ENCODE measurements at regions not wholly inside any gene's neighbourhood (a gene's known extent, or its start where the extent isn't known, plus 50 kb on each side); places are given as distances from the start of the nearest gene placed in this dataset.

DNA sequence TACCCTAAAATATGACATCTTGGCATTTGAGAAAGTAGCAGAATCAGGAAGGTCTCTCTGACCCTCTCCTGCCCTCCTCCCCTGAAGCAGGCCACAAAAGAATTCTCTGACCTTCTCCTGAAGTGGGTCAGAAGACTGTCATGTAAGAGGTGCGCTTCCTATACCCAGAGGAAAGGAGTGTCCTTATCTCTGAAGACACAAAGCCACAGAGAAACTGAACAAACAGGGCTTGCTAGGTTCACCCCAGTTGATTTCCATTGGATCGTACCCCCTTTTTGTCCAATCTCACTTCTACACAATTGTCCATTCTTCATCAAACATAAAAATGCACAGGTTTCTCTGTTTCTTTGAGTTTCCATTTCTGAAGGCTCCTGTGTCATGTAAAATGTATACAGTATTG is 272.0 kb upstream of the SOX4 start:
- peaks cover 5% of the 10 kb centered on the region for H3K36me3 Mint-ChIP-seq (ENCODE audit: unreplicated experiment)
- peaks cover 3% of the 10 kb centered on the region for H3K9me3 Mint-ChIP-seq (ENCODE audit: unreplicated experiment)
- H3K4me3 Mint-ChIP-seq (ENCODE audit: unreplicated experiment), result no peak overlapping the region
- H3K4me1 Mint-ChIP-seq (ENCODE audit: low read depth, unreplicated experiment), result peaks cover 2% of the 10 kb centered on the region
- H3K27ac Mint-ChIP-seq (ENCODE audit: unreplicated experiment), result no peak overlapping the region
- TF ChIP-seq, protein P1, sequence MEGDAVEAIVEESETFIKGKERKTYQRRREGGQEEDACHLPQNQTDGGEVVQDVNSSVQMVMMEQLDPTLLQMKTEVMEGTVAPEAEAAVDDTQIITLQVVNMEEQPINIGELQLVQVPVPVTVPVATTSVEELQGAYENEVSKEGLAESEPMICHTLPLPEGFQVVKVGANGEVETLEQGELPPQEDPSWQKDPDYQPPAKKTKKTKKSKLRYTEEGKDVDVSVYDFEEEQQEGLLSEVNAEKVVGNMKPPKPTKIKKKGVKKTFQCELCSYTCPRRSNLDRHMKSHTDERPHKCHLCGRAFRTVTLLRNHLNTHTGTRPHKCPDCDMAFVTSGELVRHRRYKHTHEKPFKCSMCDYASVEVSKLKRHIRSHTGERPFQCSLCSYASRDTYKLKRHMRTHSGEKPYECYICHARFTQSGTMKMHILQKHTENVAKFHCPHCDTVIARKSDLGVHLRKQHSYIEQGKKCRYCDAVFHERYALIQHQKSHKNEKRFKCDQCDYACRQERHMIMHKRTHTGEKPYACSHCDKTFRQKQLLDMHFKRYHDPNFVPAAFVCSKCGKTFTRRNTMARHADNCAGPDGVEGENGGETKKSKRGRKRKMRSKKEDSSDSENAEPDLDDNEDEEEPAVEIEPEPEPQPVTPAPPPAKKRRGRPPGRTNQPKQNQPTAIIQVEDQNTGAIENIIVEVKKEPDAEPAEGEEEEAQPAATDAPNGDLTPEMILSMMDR (IDR thresholded peaks at IDR 0.05; ENCODE audit: partially characterized antibody, unreplicated experiment), result no peak
- DNase-seq, result no peak
- peaks cover 3% of the 10 kb centered on the region for H3K27me3 Mint-ChIP-seq (ENCODE audit: unreplicated experiment)

DNA sequence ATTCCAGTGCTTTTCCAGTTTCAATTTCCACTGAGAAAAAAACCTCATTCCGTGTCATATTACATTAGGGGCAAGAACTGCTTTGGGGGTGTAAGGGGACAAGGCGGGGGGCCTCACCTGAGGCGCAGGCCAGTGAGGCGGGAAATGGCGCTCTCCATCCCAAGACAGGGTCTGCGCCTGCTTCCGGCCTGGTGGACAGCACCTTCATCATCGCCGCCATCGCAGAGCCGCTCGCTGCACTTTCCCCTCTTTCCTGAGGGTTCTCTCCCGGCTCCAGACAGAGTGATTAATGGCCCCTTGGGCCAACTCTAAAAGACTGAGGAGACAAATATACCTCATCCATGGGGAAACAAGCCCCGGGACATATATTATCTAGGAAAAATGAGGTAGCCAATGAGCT is 270.0 kb upstream of the SOX4 start:
- no peak for DNase-seq
- H3K36me3 Mint-ChIP-seq (ENCODE audit: unreplicated experiment), result peaks cover 5% of the 10 kb centered on the region
- TF ChIP-seq, protein P1 (IDR thresholded peaks at IDR 0.05; ENCODE audit: partially characterized antibody, unreplicated experiment), result no peak
- H3K4me3 Mint-ChIP-seq (ENCODE audit: unreplicated experiment), result no peak overlapping the region
- peaks cover 2% of the 10 kb centered on the region for H3K4me1 Mint-ChIP-seq (ENCODE audit: low read depth, unreplicated experiment)
- peaks cover 3% of the 10 kb centered on the region for H3K9me3 Mint-ChIP-seq (ENCODE audit: unreplicated experiment)
- peaks cover 3% of the 10 kb centered on the region for H3K27me3 Mint-ChIP-seq (ENCODE audit: unreplicated experiment)
- no peak overlapping the region for H3K27ac Mint-ChIP-seq (ENCODE audit: unreplicated experiment)

DNA sequence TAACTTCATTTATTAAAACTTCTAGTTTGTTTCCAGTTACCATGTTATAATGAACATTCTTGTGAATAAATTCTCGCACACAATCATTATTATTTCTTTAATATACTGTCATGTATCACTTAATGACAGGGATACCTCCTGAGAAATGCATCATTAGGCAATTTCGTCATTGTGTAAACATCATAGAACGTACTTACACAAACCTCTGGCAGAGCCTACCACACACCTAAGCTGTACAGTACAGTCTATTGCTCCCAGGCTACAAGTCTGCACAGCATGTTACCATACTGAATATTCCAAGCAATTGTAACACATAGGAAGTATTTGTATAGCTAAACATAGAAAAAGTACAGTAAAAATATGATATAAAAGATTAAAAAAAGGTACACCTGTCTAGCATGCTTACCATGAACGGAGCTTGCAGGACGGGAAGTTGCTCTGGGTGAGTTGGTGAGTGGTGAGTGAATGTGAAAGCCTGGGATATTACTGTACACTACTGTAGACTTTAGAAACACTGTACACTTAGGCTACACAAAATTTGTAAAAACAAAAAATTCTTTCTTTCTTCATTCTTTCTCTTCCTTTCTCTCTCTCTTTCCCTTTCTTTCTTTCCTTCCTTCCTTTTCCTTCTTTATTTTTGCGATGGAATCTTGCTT is 268.2 kb upstream of the SOX4 start:
- DNase-seq, result no peak
- Mint-ChIP-seq H3K27me3 (ENCODE audit: unreplicated experiment) (peaks cover 2% of the 10 kb centered on the region), H3K4me3 (ENCODE audit: unreplicated experiment) (no peak overlapping the region)

DNA sequence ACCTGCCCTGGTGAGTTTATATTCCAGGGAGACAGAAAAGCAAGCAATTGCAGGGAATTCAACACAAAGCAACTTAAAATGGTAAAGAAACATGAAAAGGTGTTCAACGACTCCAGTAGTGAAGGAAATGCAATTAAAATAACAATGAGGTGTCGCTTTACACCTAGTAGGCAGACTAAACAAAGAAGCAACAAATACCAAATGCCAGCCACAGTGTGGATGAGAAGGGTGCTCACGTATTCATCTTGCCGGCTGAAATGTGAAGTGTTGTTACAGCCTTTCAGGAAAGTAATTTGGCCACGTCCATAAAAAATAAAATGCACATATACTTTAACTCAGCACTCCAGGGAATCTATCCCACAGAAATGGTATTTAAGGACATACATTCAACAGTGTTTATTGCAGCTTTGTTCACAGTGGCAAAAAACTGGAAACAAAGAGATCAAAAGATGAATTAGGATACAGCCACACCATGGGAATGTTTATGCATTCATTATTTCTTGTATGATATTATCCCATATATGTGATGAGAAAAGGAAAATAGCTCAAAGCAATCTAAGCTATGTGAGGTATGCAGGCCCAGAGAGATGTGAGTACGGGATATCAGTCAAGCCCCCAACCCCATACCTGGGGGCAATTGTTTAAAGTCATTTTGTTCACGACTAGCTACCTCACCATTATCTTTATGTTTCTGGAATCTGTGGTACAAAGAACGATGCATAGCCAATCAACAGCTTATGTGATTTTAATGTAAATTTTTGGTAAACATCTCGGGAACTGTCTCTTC is 266.0 kb upstream of the SOX4 start:
- TF ChIP-seq, protein P1 (IDR thresholded peaks at IDR 0.05; ENCODE audit: partially characterized antibody, unreplicated experiment), result no peak
- Mint-ChIP-seq H3K4me3 (ENCODE audit: unreplicated experiment) (no peak overlapping the region), H3K27ac (ENCODE audit: unreplicated experiment) (no peak overlapping the region), H3K36me3 (ENCODE audit: unreplicated experiment) (no peaks in the 10 kb centered on the region), H3K27me3 (ENCODE audit: unreplicated experiment) (peaks cover 1% of the 10 kb centered on the region), H3K4me1 (ENCODE audit: low read depth, unreplicated experiment) (peaks cover 2% of the 10 kb centered on the region), H3K9me3 (ENCODE audit: unreplicated experiment) (peaks cover 1% of the 10 kb centered on the region)
- DNase-seq, result no peak

More for the DNA sequence above, 268.2 kb upstream of the SOX4 start:
- Mint-ChIP-seq H3K4me1 (ENCODE audit: low read depth, unreplicated experiment) (peaks cover 2% of the 10 kb centered on the region), H3K36me3 (ENCODE audit: unreplicated experiment) (no peaks in the 10 kb centered on the region), H3K9me3 (ENCODE audit: unreplicated experiment) (peaks cover 1% of the 10 kb centered on the region), H3K27ac (ENCODE audit: unreplicated experiment) (no peak overlapping the region)
- TF ChIP-seq, protein P1 (IDR thresholded peaks at IDR 0.05; ENCODE audit: partially characterized antibody, unreplicated experiment), result no peak

DNA sequence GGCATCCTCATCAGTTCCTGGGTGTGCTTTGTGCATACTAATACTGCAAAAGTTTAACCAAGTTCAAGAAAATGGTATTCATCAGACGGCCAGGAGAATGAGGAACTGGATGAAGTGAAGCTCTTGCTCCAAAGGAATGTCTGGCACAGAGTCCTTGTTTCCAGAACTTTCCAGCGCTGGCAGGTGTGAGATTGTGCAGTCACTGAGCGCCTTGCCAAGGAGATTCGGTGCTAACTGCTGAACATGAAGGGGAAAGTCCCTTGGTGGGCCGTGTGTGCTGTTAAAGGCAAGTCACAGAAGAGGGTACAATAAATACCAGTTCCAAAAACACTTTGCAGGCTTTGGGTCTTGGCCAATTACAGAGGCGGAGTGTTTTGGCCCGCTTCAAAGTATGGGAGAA is 262.3 kb upstream of the SOX4 start:
- no peak overlapping the region for H3K4me3 Mint-ChIP-seq (ENCODE audit: unreplicated experiment)
- H3K9me3 Mint-ChIP-seq (ENCODE audit: unreplicated experiment), result no peaks in the 10 kb centered on the region
- no peaks in the 10 kb centered on the region for H3K36me3 Mint-ChIP-seq (ENCODE audit: unreplicated experiment)
- TF ChIP-seq, protein P1 (IDR thresholded peaks at IDR 0.05; ENCODE audit: partially characterized antibody, unreplicated experiment), result no peak
- no peak overlapping the region for H3K27ac Mint-ChIP-seq (ENCODE audit: unreplicated experiment)
- DNase-seq, result no peak
- H3K27me3 Mint-ChIP-seq (ENCODE audit: unreplicated experiment), result no peaks in the 10 kb centered on the region
- H3K4me1 Mint-ChIP-seq (ENCODE audit: low read depth, unreplicated experiment), result no peaks in the 10 kb centered on the region
